A204.1 (cell line): ENCODE measurements at regions not wholly inside any gene's neighbourhood (a gene's known extent, or its start where the extent isn't known, plus 50 kb on each side); places are given as distances from the start of the nearest gene placed in this dataset.

Source experiments
- FAIRE-seq: peaks from 2 replicates; lab custom pipeline; 2012; peaks lifted over from hg19 to GRCh38; lab: Jason Lieb, UNC

DNA sequence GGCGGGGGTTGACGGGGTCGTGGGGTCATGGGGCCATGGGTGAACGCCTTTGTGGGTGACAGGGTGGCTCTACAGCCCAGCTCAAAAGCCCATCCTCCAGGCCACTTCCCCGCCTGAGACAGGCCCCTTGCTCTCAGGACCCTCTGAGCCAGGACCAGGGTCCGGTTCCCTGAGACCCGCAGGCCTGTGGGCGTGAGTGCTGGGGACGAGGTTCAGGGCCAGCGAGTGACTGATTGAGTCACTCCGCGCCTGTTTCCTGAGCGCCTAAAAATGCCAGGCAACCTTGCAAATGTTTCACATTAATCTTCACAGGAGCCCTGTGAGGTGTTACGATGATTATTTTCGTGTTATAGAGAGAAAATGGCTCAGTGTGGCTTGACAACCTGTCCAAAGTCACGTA is 97.8 kb downstream of the ZNF674 start:
- FAIRE-seq: no peak

DNA sequence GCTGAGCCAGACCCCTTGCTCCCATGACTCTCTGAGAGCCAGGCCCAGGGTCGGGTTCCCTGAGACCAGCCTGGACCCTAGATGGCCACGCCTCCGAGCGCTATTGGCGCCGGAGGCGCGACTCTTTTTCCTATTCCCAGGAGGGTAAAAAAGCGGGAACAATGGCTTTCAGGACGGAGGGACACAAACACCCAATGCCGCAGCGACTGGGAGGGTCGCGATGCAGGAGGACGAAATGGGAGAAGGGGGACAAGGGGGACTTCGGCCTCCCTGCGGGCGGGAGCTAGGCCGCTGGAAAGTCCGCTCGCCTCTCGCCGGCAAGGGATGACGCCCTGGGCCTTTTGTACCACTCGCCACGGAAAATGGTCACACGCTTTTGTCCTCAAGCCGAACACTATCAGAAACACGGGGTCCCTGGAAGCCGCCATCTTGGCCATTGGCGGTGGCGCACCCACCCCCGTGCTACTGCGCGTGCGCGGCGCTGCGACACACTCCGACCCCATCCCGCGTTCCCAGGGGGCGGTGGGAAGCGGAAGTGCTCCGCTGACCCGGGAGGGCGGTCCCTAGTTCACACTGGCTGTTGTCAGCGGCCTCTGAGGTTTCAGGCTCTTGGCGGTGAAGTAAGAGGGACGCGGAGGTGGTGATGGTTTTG is 98.4 kb downstream of the ZNF674 start:
- no peak for FAIRE-seq

GRCh38 chrX:46444011-46444410 is 101.2 kb downstream of the ZNF674 start:
- no peak for FAIRE-seq

DNA sequence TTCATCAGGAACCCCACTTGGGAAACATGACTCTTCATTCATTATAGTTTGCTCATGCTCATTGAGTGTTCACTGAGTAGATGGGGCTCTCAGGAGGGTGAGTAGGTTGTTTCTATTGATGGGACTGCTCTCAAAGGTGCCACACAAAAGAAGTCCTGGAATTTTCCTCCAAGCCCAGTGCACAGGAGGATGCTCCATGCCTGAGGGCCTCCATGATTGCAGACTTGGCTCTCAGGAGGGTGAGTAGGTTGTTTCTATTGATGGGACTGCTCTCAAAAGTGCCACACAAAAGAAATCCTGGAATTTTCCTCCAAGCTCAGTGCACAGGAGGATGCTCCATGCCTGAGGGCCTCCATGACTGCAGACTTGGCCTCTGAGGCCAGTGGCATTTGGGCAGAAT is 108.5 kb downstream of the ZNF674 start:
- no peak for FAIRE-seq

DNA sequence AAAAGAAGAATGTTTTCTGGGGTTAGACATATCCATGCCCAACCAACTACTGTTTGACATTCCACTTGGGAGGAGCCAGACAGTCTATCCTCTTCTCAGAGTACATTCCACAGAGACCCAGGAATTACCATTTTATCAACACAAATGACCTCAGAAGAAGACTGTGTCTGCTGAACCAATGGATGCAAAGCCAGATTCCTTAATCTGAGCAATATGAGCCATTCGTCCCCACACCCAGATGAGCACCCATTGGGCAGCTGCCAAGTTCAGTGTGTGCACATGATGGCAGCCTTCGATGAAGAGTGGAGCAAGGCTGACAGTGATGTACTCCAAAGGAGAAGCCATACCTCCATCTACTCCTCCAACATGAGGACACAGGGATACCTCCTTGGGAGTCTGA is 111.3 kb downstream of the ZNF674 start:
- FAIRE-seq: no peak

- peak; percentile 97 for FAIRE-seq
Measured at GRCh38 chrX:46408553-46409407, 136.4 kb downstream of the ZNF674 start.

GRCh38 chrX:46407753-46408130 is 137.5 kb downstream of the ZNF674 start:
- FAIRE-seq: no peak

- FAIRE-seq: no peak
Measured at GRCh38 chrX:46407036-46407752, 138.0 kb downstream of the ZNF674 start.

GRCh38 chrX:46404774-46405173 is 140.4 kb downstream of the ZNF674 start:
- no peak for FAIRE-seq

DNA sequence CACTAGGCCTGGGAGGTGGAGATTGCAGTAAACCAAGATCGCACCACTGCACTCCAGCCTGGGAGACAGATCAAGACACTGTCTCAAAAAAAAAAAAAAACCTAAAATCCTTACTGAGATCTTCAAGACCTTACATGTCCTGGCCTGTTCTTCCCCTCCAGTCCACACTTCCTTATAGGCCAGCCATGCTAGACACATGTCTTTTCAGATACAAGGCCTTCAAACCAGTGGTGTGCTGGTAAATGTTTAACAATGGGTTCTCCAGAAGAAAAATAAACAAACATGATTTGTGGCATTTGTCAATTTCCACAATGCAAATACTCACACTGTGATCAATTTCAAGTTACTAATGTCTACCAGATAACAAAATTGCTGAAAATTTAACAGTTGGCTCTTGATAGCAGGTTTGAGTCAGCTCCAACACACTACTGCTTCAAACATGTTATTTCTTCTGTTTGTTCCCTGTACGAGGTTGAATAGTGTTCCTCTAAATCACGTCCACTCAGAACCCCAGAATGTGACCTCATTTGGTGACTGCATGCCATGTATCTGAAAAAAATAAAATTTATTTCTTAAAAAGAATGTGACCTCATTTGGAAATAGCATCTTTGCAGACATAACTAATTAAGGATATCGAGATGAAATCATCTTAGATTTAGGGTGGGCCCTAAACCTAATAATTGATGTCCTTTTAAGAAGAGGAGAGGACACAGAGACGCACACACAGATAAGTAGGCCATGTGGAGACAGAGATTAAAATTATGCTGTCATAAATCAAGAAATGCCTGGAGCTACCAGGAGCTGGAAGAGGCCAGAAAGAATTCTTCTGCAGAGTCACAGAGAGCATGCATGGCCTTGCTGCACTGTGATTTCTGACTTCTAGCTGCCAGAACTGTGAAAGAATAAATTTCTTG is 144.4 kb downstream of the ZNF674 start:
- FAIRE-seq: no peak

DNA sequence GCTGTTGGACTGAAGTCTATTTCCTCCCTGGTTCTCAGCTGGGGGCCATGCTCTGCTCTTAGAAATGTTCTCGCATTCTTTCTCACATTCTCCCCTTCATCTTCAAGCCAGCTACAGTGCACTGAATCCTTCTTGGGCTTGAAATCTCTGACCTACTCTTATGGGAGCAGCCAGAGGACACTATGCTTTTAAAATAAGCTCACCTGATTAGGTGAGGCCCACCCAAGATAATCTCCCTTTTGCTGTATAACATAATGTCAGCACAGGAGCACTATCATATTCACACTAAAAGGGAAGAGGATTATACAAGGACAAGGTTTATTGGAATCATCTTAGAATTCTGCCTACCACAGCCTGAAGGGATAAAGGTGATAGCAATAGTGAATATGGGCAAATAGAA is 146.3 kb downstream of the ZNF674 start:
- no peak for FAIRE-seq

DNA sequence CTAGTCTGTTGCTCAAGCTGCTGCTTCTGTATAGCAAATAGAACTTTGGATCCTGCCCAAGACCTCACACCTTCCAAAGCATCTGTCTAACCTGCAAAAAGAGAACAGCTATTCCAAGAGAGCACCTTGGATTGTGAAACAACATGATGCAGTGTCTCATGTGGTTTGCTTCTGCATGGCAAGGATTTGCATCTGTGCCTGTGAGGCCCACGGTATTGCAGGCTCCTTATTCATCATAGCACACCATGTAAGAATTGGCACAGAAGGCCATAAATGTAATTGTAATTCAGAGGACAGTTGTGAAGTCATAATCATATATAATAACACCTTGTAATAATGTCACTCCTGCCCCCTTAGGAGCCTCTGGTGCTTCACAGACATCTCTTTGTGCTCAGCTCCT is 147.1 kb downstream of the ZNF674 start:
- FAIRE-seq: no peak

- FAIRE-seq: peak; percentile 16
Measured at GRCh38 chrX:46386511-46386910, 158.7 kb downstream of the ZNF674 start.

DNA sequence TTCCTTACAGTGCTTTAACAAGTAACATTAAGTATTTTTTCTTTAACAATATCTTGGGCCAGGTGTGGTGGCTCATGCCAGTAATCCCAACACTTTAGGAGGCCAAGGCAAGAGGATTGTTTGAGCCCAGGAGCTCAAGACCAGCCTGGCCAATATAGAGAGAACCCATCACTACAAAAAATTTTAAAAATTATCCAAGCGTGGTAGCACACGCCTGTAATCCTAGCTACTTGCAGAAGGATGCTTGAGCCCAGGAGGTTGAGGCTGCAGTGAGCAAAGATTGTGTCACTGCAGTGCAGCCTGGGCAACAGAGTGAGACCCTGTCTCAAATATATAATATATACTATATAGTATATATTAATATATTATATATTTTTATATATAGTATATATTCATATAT is 162.2 kb downstream of the ZNF674 start:
- no peak for FAIRE-seq

- FAIRE-seq: no peak
Measured at GRCh38 chrX:46382595-46382994, 162.6 kb downstream of the ZNF674 start.

DNA sequence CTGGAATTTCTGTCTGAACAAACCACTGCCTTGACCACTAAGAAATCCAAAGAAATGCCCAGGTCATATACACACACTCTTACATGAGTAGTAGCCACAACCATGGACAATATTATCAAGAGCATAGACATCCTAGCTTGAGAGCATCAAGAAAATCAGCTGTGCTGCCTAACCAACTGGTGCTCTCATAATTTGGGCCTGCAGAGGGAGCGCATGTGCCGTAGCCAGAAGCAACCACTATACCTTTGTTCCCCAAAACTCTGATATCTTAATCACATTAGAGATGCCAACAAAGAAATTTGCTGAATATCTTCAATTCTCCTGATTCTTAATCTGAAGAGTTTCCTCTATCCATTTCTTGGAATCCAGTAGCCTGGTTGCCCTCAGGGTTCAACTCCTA is 163.6 kb downstream of the ZNF674 start:
- peak; percentile 11 for FAIRE-seq

GRCh38 chrX:46380148-46380752 is 165.0 kb downstream of the ZNF674 start:
- no peak for FAIRE-seq

- peak; percentile 52 for FAIRE-seq
Measured at GRCh38 chrX:46376246-46376885, 168.9 kb downstream of the ZNF674 start.

- FAIRE-seq: no peak
Measured at GRCh38 chrX:46375831-46376230, 169.4 kb downstream of the ZNF674 start.

- no peak for FAIRE-seq
Measured at GRCh38 chrX:46374371-46374770, 170.8 kb downstream of the ZNF674 start.

GRCh38 chrX:46367491-46367890 is 177.7 kb downstream of the ZNF674 start:
- FAIRE-seq: no peak
